CD14-positive monocyte (primary cell): ENCODE measurements at regions not wholly inside any gene's neighbourhood (a gene's known extent, or its start where the extent isn't known, plus 50 kb on each side); places are given as distances from the start of the nearest gene placed in this dataset.
"Not testable (repeated sequence)": the region's sequence is repeated elsewhere in the genome, so short reads cannot be mapped to it uniquely, and the experiment has no call there.

ENCODE experiments used
- DNase-seq, 3 donors: peaks; one replicate each; pipeline ENCODE4 v3.0.0-alpha.2; 2011 to 2022
- H2AFZ ChIP-seq: 2 replicates; pipeline ENCODE4 v1.6.0; 2012; ENCODE audit warnings: mild to moderate bottlenecking, low read depth, low read length, inconsistent platforms; ENCODE audit not compliant: insufficient read depth, poor library complexity, severe bottlenecking
- H3K27ac ChIP-seq, 2 donors: 1 replicate in 1 of 2; 2 replicates in 1 of 2; pipeline ENCODE4 v1.5.1; 2012 to 2013; ENCODE audit warnings: low read length in 2 of 2, control low read depth in 1 of 2, inconsistent platforms in 1 of 2, low read depth in 1 of 2, mild to moderate bottlenecking in 1 of 2
- H3K27me3 ChIP-seq, 2 donors: one replicate each; pipeline versions ENCODE4 v1.6.0 to v1.6.1; 2011 to 2013; ENCODE audit warnings: low read length in 2 of 2; ENCODE audit not compliant: control insufficient read depth in 2 of 2, insufficient read depth in 2 of 2
- H3K36me3 ChIP-seq, 2 donors: replicated peaks in 1 of 2; 1 replicate in 1 of 2; 2 replicates in 1 of 2; pipeline versions ENCODE4 v1.5.1 to v1.6.1; 2012 to 2013; ENCODE audit warnings: low read length in 2 of 2, control low read depth in 1 of 2, inconsistent platforms in 1 of 2, mild to moderate bottlenecking in 1 of 2; ENCODE audit not compliant: insufficient read depth in 2 of 2, control insufficient read depth in 1 of 2
- H3K4me1 ChIP-seq, 2 donors: 1 replicate in 1 of 2; 2 replicates in 1 of 2; pipeline versions ENCODE4 v1.5.1 to v1.6.1; 2012 to 2013; ENCODE audit warnings: low read length in 2 of 2, control low read depth in 1 of 2, inconsistent platforms in 1 of 2, mild to moderate bottlenecking in 1 of 2, moderate library complexity in 1 of 2; ENCODE audit not compliant: insufficient read depth in 2 of 2, control insufficient read depth in 1 of 2
- H3K4me2 ChIP-seq: replicated peaks from 2 replicates; pipeline ENCODE3; 2012; ENCODE audit warnings: low read length, moderate library complexity, mild to moderate bottlenecking; ENCODE audit not compliant: poor library complexity, severe bottlenecking; ENCODE audit errors: extremely low read depth
- H3K4me3 ChIP-seq, 3 experiments: fragments of 200-600 bp in 1 of 3; sonication (generic) in 1 of 3; replicated peaks in 1 of 3; 1 replicate in 2 of 3; 2 replicates in 1 of 3; pipeline ENCODE4 v1.5.1; 2011 to 2013; ENCODE audit warnings: low read length in 3 of 3, mild to moderate bottlenecking in 3 of 3, control low read depth in 2 of 3, low read depth in 2 of 3, inconsistent platforms in 1 of 3, moderate library complexity in 1 of 3
- H3K79me2 ChIP-seq: 2 replicates; pipeline ENCODE4 v1.6.0; 2012; ENCODE audit warnings: mild to moderate bottlenecking, control low read depth, inconsistent platforms, low read length, moderate library complexity; ENCODE audit not compliant: insufficient read depth
- H3K9ac ChIP-seq: 2 replicates; pipeline ENCODE4 v1.6.0; 2017; ENCODE audit warnings: low read length, mild to moderate bottlenecking; ENCODE audit not compliant: insufficient read depth, poor library complexity, severe bottlenecking
- H3K9me3 ChIP-seq, 2 donors: replicated peaks in 1 of 2; 1 replicate in 1 of 2; 2 replicates in 1 of 2; pipeline versions ENCODE4 v1.5.1 to v1.6.1; 2012 to 2013; ENCODE audit warnings: low read length in 2 of 2, control low read depth in 1 of 2; ENCODE audit not compliant: control insufficient read depth in 1 of 2, insufficient read depth in 1 of 2
- H4K20me1 ChIP-seq: 2 replicates; pipeline ENCODE4 v1.6.0; 2012; ENCODE audit warnings: mild to moderate bottlenecking, low read length, control low read depth, moderate library complexity; ENCODE audit not compliant: insufficient read depth
- H3K27ac Mint-ChIP-seq, 7 donors: one replicate each; pipeline ENCODE4 v1.8.0; 2020; ENCODE audit warnings: mild to moderate bottlenecking in 7 of 7, mixed read lengths in 7 of 7, moderate library complexity in 6 of 7, inconsistent platforms in 2 of 7
- H3K27me3 Mint-ChIP-seq, 3 donors: one replicate each; pipeline ENCODE4 v1.8.0; 2021 to 2022; ENCODE audit warnings: low read depth in 3 of 3, mild to moderate bottlenecking in 3 of 3, mixed read lengths in 3 of 3, moderate library complexity in 3 of 3, inconsistent platforms in 1 of 3
- H3K36me3 Mint-ChIP-seq, 2 donors: one replicate each; pipeline ENCODE4 v1.8.0; 2020; ENCODE audit warnings: mixed read lengths in 2 of 2, inconsistent platforms in 1 of 2, mild to moderate bottlenecking in 1 of 2
- H3K4me1 Mint-ChIP-seq: one replicate; pipeline ENCODE4 v1.8.0; 2020; ENCODE audit warnings: mild to moderate bottlenecking, mixed read lengths
- H3K4me3 Mint-ChIP-seq, 2 donors: one replicate each; pipeline ENCODE4 v1.8.0; 2020; ENCODE audit warnings: mild to moderate bottlenecking in 2 of 2, mixed read lengths in 2 of 2, moderate library complexity in 1 of 2
- H3K9me3 Mint-ChIP-seq, 7 donors: one replicate each; pipeline ENCODE4 v1.8.0; 2020 to 2022; ENCODE audit warnings: mixed read lengths in 7 of 7, mild to moderate bottlenecking in 6 of 7, moderate library complexity in 6 of 7, inconsistent platforms in 2 of 7
- CTCF ChIP-seq: fragments of 200-600 bp; IDR thresholded peaks from one replicate; pipeline ENCODE4 v1.8.0; 2022; ENCODE audit warnings: antibody characterized with exemption, mild to moderate bottlenecking
- WGBS: methylation state at CpG from one replicate; pipeline ENCODE4 v1.1.5; 2013; ENCODE audit warnings: missing lambda C conversion rate; ENCODE audit not compliant: insufficient coverage; 5-methylcytosine and 5-hydroxymethylcytosine counted together
- intact Hi-C, 2 donors: fragments of 100-400 bp; cut with micrococcal nuclease; formaldehyde crosslinking; loops; one replicate each; pipeline versions ENCODE4 v1.15.0 to v1.15.1; 2023

GRCh38 chr14:56004786-56005185, 113.4 kb upstream of the PELI2 start:
- peak; percentile 12 to 33 (median 16) for DNase-seq
- peaks cover 20% of the 10 kb centered on the region in 2 donors for H3K4me1 ChIP-seq
- Mint-ChIP-seq H3K4me1 (peaks cover 35% of the 10 kb centered on the region), H3K27ac (peak overlapping the region; percentile 73 to 93 (median 84)), H3K9me3 (peaks cover 0 to 10% (median 0%) of the 10 kb centered on the region in 7 donors), H3K27me3 (peaks cover 3 to 4% (median 4%) of the 10 kb centered on the region in 3 donors), H3K36me3 (no peaks in the 10 kb centered on the region), H3K4me3 (peak overlapping the region; percentile 68 to 86)
- H3K4me3 ChIP-seq, result peak overlapping the region in 1 of 3 experiments; percentile 21
- WGBS, result 6% methylated on average over 9 of the region's 14 CpGs
- no peak for TF ChIP-seq CTCF
- peaks cover 3 to 8% of the 10 kb centered on the region in 2 donors for H3K9me3 ChIP-seq
- no peaks in the 10 kb centered on the region for H3K79me2 ChIP-seq
- H3K27ac ChIP-seq, result no peak overlapping the region
- H4K20me1 ChIP-seq, result no peaks in the 10 kb centered on the region
- peak overlapping the region; percentile 37 for H3K9ac ChIP-seq
- H3K4me2 ChIP-seq, result peak overlapping the region; percentile 46
- intact Hi-C loops, result no loop called here
- H3K36me3 ChIP-seq, result no peaks in the 10 kb centered on the region
- H3K27me3 ChIP-seq, result no peaks in the 10 kb centered on the region
- H2AFZ ChIP-seq, result peak overlapping the region; percentile 64

GRCh38 chr14:56005191-56006053, 112.8 kb upstream of the PELI2 start:
- Mint-ChIP-seq H3K9me3 (peaks cover 0 to 8% (median 0%) of the 10 kb centered on the region in 7 donors), H3K4me1 (peaks cover 35% of the 10 kb centered on the region), H3K27ac (peak overlapping the region in 6 of 7 donors; percentile 73 to 93 (median 86)), H3K27me3 (peaks cover 2 to 4% (median 3%) of the 10 kb centered on the region in 3 donors), H3K36me3 (no peaks in the 10 kb centered on the region), H3K4me3 (peak overlapping the region; percentile 68 to 86)
- H4K20me1 ChIP-seq, result no peaks in the 10 kb centered on the region
- no peaks in the 10 kb centered on the region for H3K36me3 ChIP-seq
- intact Hi-C loops, result no loop called here
- no peak for DNase-seq
- no peak overlapping the region for H3K27ac ChIP-seq
- H2AFZ ChIP-seq, result peak overlapping the region; percentile 64
- no peaks in the 10 kb centered on the region for H3K79me2 ChIP-seq
- H3K9me3 ChIP-seq, result peaks cover 0 to 6% of the 10 kb centered on the region in 2 donors
- WGBS, result 88% methylated on average over 10 of the region's 11 CpGs
- no peak for TF ChIP-seq CTCF
- peak overlapping the region; percentile 46 for H3K4me2 ChIP-seq
- peak overlapping the region; percentile 37 for H3K9ac ChIP-seq
- H3K4me3 ChIP-seq, result peak overlapping the region in 1 of 3 experiments; percentile 21
- peaks cover 20% of the 10 kb centered on the region in 2 donors for H3K4me1 ChIP-seq
- no peaks in the 10 kb centered on the region for H3K27me3 ChIP-seq

- H3K4me2 ChIP-seq, H3K9me3 Mint-ChIP-seq, H3K27ac ChIP-seq, H3K27me3 ChIP-seq, H3K9ac ChIP-seq, H3K36me3 ChIP-seq, DNase-seq, H3K27me3 Mint-ChIP-seq, H4K20me1 ChIP-seq, intact Hi-C loops, H3K4me3 ChIP-seq, H3K4me3 Mint-ChIP-seq, H3K36me3 Mint-ChIP-seq, H3K9me3 ChIP-seq, H3K79me2 ChIP-seq, H2AFZ ChIP-seq: not testable (repeated sequence)
- WGBS, result 100% methylated on average over 2 of the region's 5 CpGs
- peaks cover 35% of the 10 kb centered on the region for H3K4me1 Mint-ChIP-seq
- peak overlapping the region; percentile 31 to 87 (median 74) for H3K27ac Mint-ChIP-seq
- peaks cover 20% of the 10 kb centered on the region in 2 donors for H3K4me1 ChIP-seq
Observed at GRCh38 chr14:56007491-56007890, 110.7 kb upstream of the PELI2 start.
